Activated naive CD8-positive, alpha-beta T cell (primary cell): ENCODE measurements at regions not wholly inside any gene's neighbourhood (a gene's known extent, or its start where the extent isn't known, plus 50 kb on each side); places are given as distances from the start of the nearest gene placed in this dataset.
"Not testable (repeated sequence)": the region's sequence is repeated elsewhere in the genome, so short reads cannot be mapped to it uniquely, and the experiment has no call there.

Source experiments
- H3K27ac Mint-ChIP-seq: one replicate; pipeline ENCODE4 v1.8.0; 2021; ENCODE audit warnings: mixed read lengths
- H3K27me3 Mint-ChIP-seq: one replicate; pipeline ENCODE4 v1.8.0; 2021; ENCODE audit warnings: mixed read lengths
- H3K36me3 Mint-ChIP-seq: one replicate; pipeline ENCODE4 v1.8.0; 2021; ENCODE audit warnings: mixed read lengths
- H3K4me1 Mint-ChIP-seq: one replicate; pipeline ENCODE4 v1.8.0; 2021; ENCODE audit warnings: low read depth, mixed read lengths
- H3K4me3 Mint-ChIP-seq: one replicate; pipeline ENCODE4 v1.8.0; 2021; ENCODE audit warnings: mild to moderate bottlenecking, mixed read lengths
- H3K9me3 Mint-ChIP-seq: one replicate; pipeline ENCODE4 v1.8.0; 2021; ENCODE audit warnings: low read depth, mixed read lengths

- Mint-ChIP-seq H3K9me3 (peaks cover 2% of the 10 kb centered on the region), H3K4me3 (no peak overlapping the region), H3K36me3 (peaks cover 3% of the 10 kb centered on the region), H3K27me3 (peaks cover 21% of the 10 kb centered on the region), H3K27ac (no peak overlapping the region), H3K4me1 (peaks cover 4% of the 10 kb centered on the region)
Observed at GRCh38 chr9:90142580-90142979, 500.0 kb downstream of the DIRAS2 start.

DNA sequence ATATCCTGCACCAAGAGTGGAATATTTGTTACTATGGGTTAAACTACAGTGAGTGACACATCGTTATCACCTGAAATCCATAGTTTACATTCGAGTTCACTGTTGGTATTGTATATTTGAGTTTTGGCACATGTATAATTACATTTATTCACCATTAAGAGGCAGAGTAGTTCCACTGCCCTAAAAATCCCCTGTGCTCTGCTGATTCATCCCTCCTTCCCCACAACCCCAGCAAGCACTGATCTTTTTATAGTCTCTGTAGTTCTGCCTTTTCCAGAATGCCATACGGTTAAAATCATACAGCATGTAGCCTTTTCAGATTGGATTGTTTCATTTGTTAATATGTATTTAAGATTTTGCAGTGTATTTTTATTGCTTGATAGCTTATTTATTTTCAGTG, 495.2 kb downstream of the DIRAS2 start:
- no peak overlapping the region for H3K4me3 Mint-ChIP-seq
- H3K4me1 Mint-ChIP-seq = peaks cover 3% of the 10 kb centered on the region
- peaks cover 3% of the 10 kb centered on the region for H3K36me3 Mint-ChIP-seq
- H3K9me3 Mint-ChIP-seq = peaks cover 7% of the 10 kb centered on the region
- no peak overlapping the region for H3K27ac Mint-ChIP-seq
- peaks cover 8% of the 10 kb centered on the region for H3K27me3 Mint-ChIP-seq

DNA sequence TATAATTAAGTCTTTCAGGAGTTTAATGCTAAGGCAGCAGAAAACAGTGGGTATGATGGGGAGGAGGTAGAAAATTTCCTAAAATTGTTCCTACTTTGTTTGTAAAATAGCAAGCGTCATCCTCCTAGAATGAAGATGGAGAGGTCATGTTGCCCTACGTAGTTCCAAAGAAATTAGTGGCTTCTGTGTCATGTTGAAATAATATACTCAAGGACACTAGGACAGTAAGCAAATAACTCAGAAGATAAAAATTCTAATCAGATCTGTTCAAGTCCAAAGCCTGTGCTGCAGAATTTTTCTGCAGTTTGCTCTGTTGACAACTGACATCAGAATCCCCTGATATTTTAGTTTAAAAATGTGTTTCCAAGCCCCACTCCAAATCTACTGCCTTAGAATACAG, 486.3 kb downstream of the DIRAS2 start:
- no peak overlapping the region for H3K27ac Mint-ChIP-seq
- peaks cover 4% of the 10 kb centered on the region for H3K27me3 Mint-ChIP-seq
- no peaks in the 10 kb centered on the region for H3K4me1 Mint-ChIP-seq
- H3K9me3 Mint-ChIP-seq = no peaks in the 10 kb centered on the region
- no peaks in the 10 kb centered on the region for H3K36me3 Mint-ChIP-seq
- no peak overlapping the region for H3K4me3 Mint-ChIP-seq

- no peak overlapping the region for H3K4me3 Mint-ChIP-seq
- H3K27ac Mint-ChIP-seq = no peak overlapping the region
- peaks cover 6% of the 10 kb centered on the region for H3K27me3 Mint-ChIP-seq
- H3K4me1 Mint-ChIP-seq = peaks cover 5% of the 10 kb centered on the region
- H3K9me3 Mint-ChIP-seq = no peaks in the 10 kb centered on the region
- no peaks in the 10 kb centered on the region for H3K36me3 Mint-ChIP-seq
Observed at GRCh38 chr9:90162326-90162725, 480.3 kb downstream of the DIRAS2 start.

DNA sequence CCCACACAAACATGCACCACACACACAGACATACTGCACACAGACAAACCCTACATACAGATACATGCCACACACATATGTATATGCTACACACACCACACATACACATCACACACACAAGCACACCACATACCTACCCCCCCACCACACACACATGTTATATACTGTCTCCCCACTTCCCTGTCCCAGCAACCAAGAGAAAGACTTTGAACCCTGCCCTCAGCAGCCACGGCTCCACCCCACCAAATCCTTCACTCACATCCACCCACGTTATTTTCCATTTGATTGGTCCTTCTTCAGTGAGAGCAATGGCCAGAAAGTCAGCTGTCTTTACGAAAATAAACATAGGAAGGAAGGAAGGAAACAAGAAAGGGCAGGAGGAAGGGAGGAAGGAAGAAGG, 479.8 kb downstream of the DIRAS2 start:
- H3K27ac Mint-ChIP-seq = no peak overlapping the region
- no peaks in the 10 kb centered on the region for H3K9me3 Mint-ChIP-seq
- H3K27me3 Mint-ChIP-seq = peaks cover 6% of the 10 kb centered on the region

DNA sequence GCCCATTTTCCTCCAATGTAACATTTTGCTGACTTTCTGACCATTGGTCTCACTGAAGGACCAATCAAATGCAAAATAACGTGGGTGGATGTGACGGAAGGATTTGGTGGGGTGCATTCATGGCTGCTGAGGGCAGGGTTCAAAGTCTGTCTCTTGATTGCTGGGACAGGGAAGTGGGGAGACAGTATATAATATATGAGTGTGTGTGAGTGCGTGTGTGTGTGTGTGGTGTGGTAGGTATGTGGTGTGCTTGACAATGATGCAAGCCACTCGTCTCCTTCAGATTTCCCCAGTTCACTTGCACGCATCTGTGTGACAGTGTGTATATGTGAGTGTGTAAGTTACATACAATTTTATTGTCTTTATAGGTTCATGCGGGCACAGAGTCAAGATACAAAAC, 477.3 kb downstream of the DIRAS2 start:
- Mint-ChIP-seq H3K27ac (no peak overlapping the region), H3K27me3 (peaks cover 2% of the 10 kb centered on the region), H3K4me1 (peaks cover 5% of the 10 kb centered on the region), H3K4me3 (no peak overlapping the region), H3K36me3 (no peaks in the 10 kb centered on the region), H3K9me3 (no peaks in the 10 kb centered on the region)

More for the DNA sequence above, 479.8 kb downstream of the DIRAS2 start:
- Mint-ChIP-seq H3K4me1 (peaks cover 5% of the 10 kb centered on the region), H3K36me3 (no peaks in the 10 kb centered on the region), H3K4me3 (no peak overlapping the region)

GRCh38 chr9:90166374-90166773, 476.2 kb downstream of the DIRAS2 start:
- H3K27ac Mint-ChIP-seq, H3K9me3 Mint-ChIP-seq, H3K4me1 Mint-ChIP-seq, H3K27me3 Mint-ChIP-seq, H3K4me3 Mint-ChIP-seq, H3K36me3 Mint-ChIP-seq: not testable (repeated sequence)

DNA sequence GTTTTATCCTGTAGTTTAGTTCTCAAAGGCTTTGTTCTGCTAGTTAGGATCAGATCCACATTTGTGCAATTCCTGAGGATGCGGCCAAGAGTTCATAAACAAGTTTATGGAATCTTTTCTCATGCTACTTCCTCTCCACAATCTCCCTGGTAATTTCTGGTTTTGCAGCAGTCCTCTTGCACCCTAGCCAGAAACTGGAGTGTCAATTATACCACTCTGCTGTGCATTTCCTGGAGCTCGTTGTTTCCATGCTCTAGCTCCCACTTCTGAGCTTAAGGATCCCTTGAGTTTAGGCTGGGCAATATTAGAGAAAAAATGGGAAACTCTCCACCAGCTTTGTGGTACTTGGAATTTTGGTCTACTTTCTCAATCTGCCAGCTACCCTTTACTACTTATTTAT, 474.7 kb downstream of the DIRAS2 start:
- H3K27ac Mint-ChIP-seq = no peak overlapping the region

DNA sequence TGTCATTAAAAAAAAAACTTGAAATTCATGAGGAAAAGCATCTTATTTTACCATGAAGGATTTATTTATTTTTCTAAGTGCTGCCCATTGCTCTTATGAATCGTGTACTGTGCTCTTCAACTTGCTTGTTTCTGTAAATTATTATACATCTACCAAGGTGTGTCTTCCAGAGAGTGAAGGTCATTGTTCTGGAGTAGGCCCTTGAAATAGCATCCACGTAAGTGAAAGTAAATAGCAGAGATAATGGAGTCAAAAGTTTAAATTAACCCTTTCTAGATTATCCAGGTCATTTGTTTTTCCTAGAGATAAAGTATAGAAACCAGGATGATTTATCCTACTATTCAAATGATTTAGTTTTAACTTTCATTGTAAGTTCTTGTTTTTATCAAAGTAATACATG, 473.1 kb downstream of the DIRAS2 start:
- H3K36me3 Mint-ChIP-seq = peaks cover 8% of the 10 kb centered on the region
- H3K27me3 Mint-ChIP-seq = peaks cover 2% of the 10 kb centered on the region
- no peak overlapping the region for H3K27ac Mint-ChIP-seq
- H3K9me3 Mint-ChIP-seq = no peaks in the 10 kb centered on the region
- H3K4me3 Mint-ChIP-seq = no peak overlapping the region
- no peaks in the 10 kb centered on the region for H3K4me1 Mint-ChIP-seq

More for the DNA sequence above, 474.7 kb downstream of the DIRAS2 start:
- Mint-ChIP-seq H3K9me3 (no peaks in the 10 kb centered on the region), H3K27me3 (peaks cover 2% of the 10 kb centered on the region), H3K4me3 (no peak overlapping the region), H3K36me3 (peaks cover 8% of the 10 kb centered on the region), H3K4me1 (no peaks in the 10 kb centered on the region)

DNA sequence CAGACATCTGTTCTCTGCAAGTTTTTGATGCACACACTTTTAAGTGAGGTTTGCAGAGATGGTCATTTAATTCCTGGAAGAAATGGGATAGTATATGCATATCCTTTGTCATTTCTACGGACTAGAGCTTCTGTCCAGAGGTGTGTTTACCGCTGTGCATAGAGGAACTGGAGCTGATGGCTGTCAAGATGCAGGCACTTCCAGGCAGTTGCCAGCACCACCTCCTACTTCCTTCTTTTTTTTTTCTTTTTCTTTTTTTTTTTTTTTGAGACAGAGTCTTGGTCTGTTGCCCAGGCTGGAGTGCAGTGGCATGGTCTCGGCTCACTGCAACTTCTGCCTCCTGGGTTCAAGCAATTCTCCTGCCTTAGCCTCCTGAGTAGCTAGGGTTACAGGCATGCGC, 468.7 kb downstream of the DIRAS2 start:
- H3K4me3 Mint-ChIP-seq, H3K36me3 Mint-ChIP-seq, H3K9me3 Mint-ChIP-seq, H3K27ac Mint-ChIP-seq, H3K27me3 Mint-ChIP-seq, H3K4me1 Mint-ChIP-seq: not testable (repeated sequence)

- H3K27me3 Mint-ChIP-seq, H3K4me1 Mint-ChIP-seq, H3K4me3 Mint-ChIP-seq, H3K9me3 Mint-ChIP-seq, H3K27ac Mint-ChIP-seq, H3K36me3 Mint-ChIP-seq: not testable (repeated sequence)
Observed at GRCh38 chr9:90174346-90174745, 468.3 kb downstream of the DIRAS2 start.

DNA sequence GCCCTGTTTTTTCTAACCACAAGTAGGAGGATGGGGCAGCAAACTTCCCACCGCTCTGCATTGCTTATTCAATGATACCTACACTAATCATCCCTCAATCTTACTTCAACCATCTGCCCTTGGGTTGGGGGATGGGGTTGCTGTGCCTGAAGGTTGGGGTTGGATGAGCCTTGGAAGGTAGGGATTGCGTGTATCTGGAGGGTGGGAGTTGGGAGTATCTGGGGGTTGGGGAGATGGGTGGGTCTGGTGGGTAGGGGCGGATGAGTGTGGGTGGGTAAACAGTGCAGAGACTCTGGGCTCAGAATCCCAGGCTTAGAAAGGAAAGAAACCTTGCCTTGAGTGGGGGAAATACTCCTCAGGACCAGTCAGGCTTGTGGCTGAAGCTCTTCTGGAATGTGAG, 467.4 kb downstream of the DIRAS2 start:
- Mint-ChIP-seq H3K9me3 (no peaks in the 10 kb centered on the region), H3K4me1 (no peaks in the 10 kb centered on the region), H3K27me3 (no peaks in the 10 kb centered on the region), H3K4me3 (no peak overlapping the region), H3K36me3 (peaks cover 8% of the 10 kb centered on the region), H3K27ac (no peak overlapping the region)

- H3K36me3 Mint-ChIP-seq = peaks cover 6% of the 10 kb centered on the region
- no peaks in the 10 kb centered on the region for H3K9me3 Mint-ChIP-seq
- H3K27me3 Mint-ChIP-seq = no peaks in the 10 kb centered on the region
- no peak overlapping the region for H3K4me3 Mint-ChIP-seq
- no peak overlapping the region for H3K27ac Mint-ChIP-seq
- no peaks in the 10 kb centered on the region for H3K4me1 Mint-ChIP-seq
Observed at GRCh38 chr9:90175865-90176264, 466.8 kb downstream of the DIRAS2 start.

- Mint-ChIP-seq H3K4me1 (no peaks in the 10 kb centered on the region), H3K9me3 (no peaks in the 10 kb centered on the region), H3K27ac (no peak overlapping the region), H3K4me3 (no peak overlapping the region), H3K27me3 (no peaks in the 10 kb centered on the region), H3K36me3 (no peaks in the 10 kb centered on the region)
Observed at GRCh38 chr9:90176901-90177300, 465.7 kb downstream of the DIRAS2 start.

- Mint-ChIP-seq H3K27me3 (no peaks in the 10 kb centered on the region), H3K36me3 (no peaks in the 10 kb centered on the region), H3K9me3 (no peaks in the 10 kb centered on the region), H3K27ac (no peak overlapping the region), H3K4me3 (no peak overlapping the region), H3K4me1 (no peaks in the 10 kb centered on the region)
Observed at GRCh38 chr9:90180381-90180780, 462.2 kb downstream of the DIRAS2 start.

GRCh38 chr9:90188656-90189055, 454.0 kb downstream of the DIRAS2 start:
- no peaks in the 10 kb centered on the region for H3K27me3 Mint-ChIP-seq
- peaks cover 50% of the 10 kb centered on the region for H3K4me1 Mint-ChIP-seq
- H3K36me3 Mint-ChIP-seq = peaks cover 3% of the 10 kb centered on the region
- H3K27ac Mint-ChIP-seq = no peak overlapping the region
- H3K4me3 Mint-ChIP-seq = peak overlapping the region; percentile 14
- peaks cover 15% of the 10 kb centered on the region for H3K9me3 Mint-ChIP-seq

DNA sequence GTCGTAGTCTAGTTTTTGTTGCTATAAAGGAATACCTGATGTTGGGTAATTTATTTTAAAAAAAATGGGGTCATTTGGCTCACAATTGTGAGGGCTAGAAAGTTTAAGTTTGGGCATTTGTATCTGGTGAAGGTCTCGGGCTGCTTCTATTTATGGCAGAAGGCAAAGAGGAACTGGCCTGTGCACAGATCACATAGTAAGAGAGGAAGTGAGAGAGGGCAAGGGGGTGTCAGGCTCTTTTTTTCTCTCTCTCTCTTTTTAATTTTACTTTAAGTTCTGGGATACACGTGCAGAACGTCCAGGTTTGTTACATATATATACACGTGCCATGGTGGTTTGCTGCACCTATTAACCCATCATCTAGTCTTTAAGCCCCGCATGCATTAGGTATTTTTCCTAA, 453.3 kb downstream of the DIRAS2 start:
- H3K4me1 Mint-ChIP-seq = peaks cover 50% of the 10 kb centered on the region

More for the DNA sequence above, 453.3 kb downstream of the DIRAS2 start:
- H3K27me3 Mint-ChIP-seq = no peaks in the 10 kb centered on the region
- peaks cover 3% of the 10 kb centered on the region for H3K36me3 Mint-ChIP-seq
- H3K4me3 Mint-ChIP-seq = no peak overlapping the region
- H3K9me3 Mint-ChIP-seq = peaks cover 15% of the 10 kb centered on the region
- no peak overlapping the region for H3K27ac Mint-ChIP-seq
